Transverse colon (tissue), 4 donors: ENCODE measurements at regions not wholly inside any gene's neighbourhood (a gene's known extent, or its start where the extent isn't known, plus 50 kb on each side); places are given as distances from the start of the nearest gene placed in this dataset.

Experiments used
- CTCF ChIP-seq, 5 experiments: fragments of 200-600 bp in 3 of 5; fragments of 450-650 bp in 2 of 5; sonication (generic) in 3 of 5; IDR thresholded peaks; 1 replicate in 2 of 5; 2 replicates in 3 of 5; pipeline ENCODE4 v1.5.1; 2016 to 2017; ENCODE audit warnings: antibody characterized with exemption in 5 of 5, inconsistent platforms in 3 of 5, mild to moderate bottlenecking in 2 of 5, moderate library complexity in 1 of 5
- POLR2AphosphoS5 ChIP-seq, 3 donors: sonication (generic); formaldehyde crosslinking; IDR thresholded peaks; one replicate each; pipeline ENCODE4 v1.6.1; 2016; ENCODE audit warnings: antibody characterized with exemption in 3 of 3

- no peak for TF ChIP-seq CTCF (IDR thresholded peaks at IDR 0.05)
- no peak for TF ChIP-seq POLR2AphosphoS5 (IDR thresholded peaks at IDR 0.05)
Measured at GRCh38 chr5:10827571-10827970, 66.5 kb upstream of the DAP start.
